ENCODE measurements at regions not wholly inside any gene's neighbourhood (a gene's known extent, or its start where the extent isn't known, plus 50 kb on each side); places are given as distances from the start of the nearest gene placed in this dataset.
"Not testable (repeated sequence)": the region's sequence is repeated elsewhere in the genome, so short reads cannot be mapped to it uniquely, and the experiment has no call there.

- no peaks in the 10 kb centered on the region for H3K36me3 ChIP-seq
- H3K9me3 ChIP-seq: peaks cover 0 to 14% (median 0%) of the 10 kb centered on the region in 3 donors
- H3K4me1 ChIP-seq: no peaks in the 10 kb centered on the region
- no peaks in the 10 kb centered on the region for H3K27me3 ChIP-seq
- intact Hi-C loops (cut with DNase I; ENCODE audit: low total_unique reads): loop anchor here (5.0 kb wide), 1 partner anchor 416 kb away; no protein-coding TSS in a partner anchor
- H3K27ac ChIP-seq: no peak overlapping the region
- no peak for DNase-seq
- no peak overlapping the region for H3K4me3 ChIP-seq
- TF ChIP-seq, protein P1, sequence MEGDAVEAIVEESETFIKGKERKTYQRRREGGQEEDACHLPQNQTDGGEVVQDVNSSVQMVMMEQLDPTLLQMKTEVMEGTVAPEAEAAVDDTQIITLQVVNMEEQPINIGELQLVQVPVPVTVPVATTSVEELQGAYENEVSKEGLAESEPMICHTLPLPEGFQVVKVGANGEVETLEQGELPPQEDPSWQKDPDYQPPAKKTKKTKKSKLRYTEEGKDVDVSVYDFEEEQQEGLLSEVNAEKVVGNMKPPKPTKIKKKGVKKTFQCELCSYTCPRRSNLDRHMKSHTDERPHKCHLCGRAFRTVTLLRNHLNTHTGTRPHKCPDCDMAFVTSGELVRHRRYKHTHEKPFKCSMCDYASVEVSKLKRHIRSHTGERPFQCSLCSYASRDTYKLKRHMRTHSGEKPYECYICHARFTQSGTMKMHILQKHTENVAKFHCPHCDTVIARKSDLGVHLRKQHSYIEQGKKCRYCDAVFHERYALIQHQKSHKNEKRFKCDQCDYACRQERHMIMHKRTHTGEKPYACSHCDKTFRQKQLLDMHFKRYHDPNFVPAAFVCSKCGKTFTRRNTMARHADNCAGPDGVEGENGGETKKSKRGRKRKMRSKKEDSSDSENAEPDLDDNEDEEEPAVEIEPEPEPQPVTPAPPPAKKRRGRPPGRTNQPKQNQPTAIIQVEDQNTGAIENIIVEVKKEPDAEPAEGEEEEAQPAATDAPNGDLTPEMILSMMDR (IDR thresholded peaks at IDR 0.05): no peak
Measured at GRCh38 chr5:94102849-94103248, 361.4 kb upstream of the POU5F2 start.

- H3K27ac ChIP-seq; DNase-seq; H3K4me3 ChIP-seq; H3K9me3 ChIP-seq; H3K27me3 ChIP-seq; H3K36me3 ChIP-seq; H3K4me1 ChIP-seq; intact Hi-C loops (cut with DNase I; ENCODE audit: low total_unique reads): not testable (repeated sequence)
Measured at GRCh38 chr5:94097384-94097783, 356.0 kb upstream of the POU5F2 start.

- TF ChIP-seq, protein P1 (IDR thresholded peaks at IDR 0.05): no peak
- no peak overlapping the region for H3K4me3 ChIP-seq
- H3K27ac ChIP-seq: no peak overlapping the region
- H3K4me1 ChIP-seq: no peaks in the 10 kb centered on the region
- H3K27me3 ChIP-seq: no peaks in the 10 kb centered on the region
- H3K36me3 ChIP-seq: no peaks in the 10 kb centered on the region
- no peak for DNase-seq
- intact Hi-C loops (cut with DNase I; ENCODE audit: low total_unique reads): no loop called here
- peaks cover 0 to 4% (median 0%) of the 10 kb centered on the region in 3 donors for H3K9me3 ChIP-seq
Measured at GRCh38 chr5:94094793-94095441, 353.5 kb upstream of the POU5F2 start.

DNA sequence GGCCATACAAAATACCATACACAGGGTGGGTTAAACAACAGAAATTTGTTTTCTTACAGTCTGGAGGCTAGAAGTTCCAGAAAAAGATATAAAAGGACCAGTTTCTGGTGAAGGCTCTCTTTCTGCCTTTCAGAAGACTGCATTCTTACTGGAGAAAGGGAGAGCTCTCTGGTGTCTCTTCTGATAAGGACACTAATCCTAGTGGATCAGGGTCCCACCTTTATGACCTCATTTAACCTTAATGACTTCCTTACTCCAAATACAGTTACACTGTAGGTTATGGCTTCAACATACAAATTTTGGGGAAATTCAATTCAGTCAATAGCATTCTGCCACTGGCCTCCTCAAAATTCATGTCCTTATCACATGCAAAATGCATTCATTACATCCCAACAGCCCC is 351.9 kb upstream of the POU5F2 start:
- TF ChIP-seq, protein P1 (IDR thresholded peaks at IDR 0.05): no peak
- no peaks in the 10 kb centered on the region for H3K27me3 ChIP-seq
- no peak overlapping the region for H3K4me3 ChIP-seq
- H3K4me1 ChIP-seq: no peaks in the 10 kb centered on the region
- no peaks in the 10 kb centered on the region for H3K36me3 ChIP-seq
- peaks cover 0 to 4% (median 0%) of the 10 kb centered on the region in 3 donors for H3K9me3 ChIP-seq
- intact Hi-C loops (cut with DNase I; ENCODE audit: low total_unique reads): no loop called here
- no peak for DNase-seq
- no peak overlapping the region for H3K27ac ChIP-seq

GRCh38 chr5:94086635-94087034 is 345.2 kb upstream of the POU5F2 start:
- H3K36me3 ChIP-seq; H3K9me3 ChIP-seq; intact Hi-C loops (cut with DNase I; ENCODE audit: low total_unique reads); H3K27ac ChIP-seq; H3K27me3 ChIP-seq; DNase-seq; H3K4me1 ChIP-seq; H3K4me3 ChIP-seq: not testable (repeated sequence)

GRCh38 chr5:94086194-94086593 is 344.8 kb upstream of the POU5F2 start:
- Histone ChIP-seq H3K4me1 (no peaks in the 10 kb centered on the region), H3K27me3 (no peaks in the 10 kb centered on the region)

More at GRCh38 chr5:94086194-94086593, 344.8 kb upstream of the POU5F2 start:
- TF ChIP-seq, protein P1 (IDR thresholded peaks at IDR 0.05): no peak
- Histone ChIP-seq H3K4me3 (no peak overlapping the region), H3K27ac (no peak overlapping the region), H3K9me3 (no peaks in the 10 kb centered on the region), H3K36me3 (no peaks in the 10 kb centered on the region)
- no peak for DNase-seq
- intact Hi-C loops (cut with DNase I; ENCODE audit: low total_unique reads): no loop called here

Data from tibial artery (tissue), 4 donors.